Neutrophil (primary cell): ENCODE measurements at regions not wholly inside any gene's neighbourhood (a gene's known extent, or its start where the extent isn't known, plus 50 kb on each side); places are given as distances from the start of the nearest gene placed in this dataset.

ENCODE experiments used
- H3K27ac ChIP-seq: fragments of 200-600 bp; sonication (generic); 2 replicates; pipeline ENCODE4 v1.5.1; 2016; ENCODE audit warnings: mild to moderate bottlenecking, moderate library complexity
- H3K27me3 ChIP-seq: fragments of 200-600 bp; sonication (generic); 2 replicates; pipeline ENCODE4 v1.6.0; 2016; ENCODE audit warnings: mild to moderate bottlenecking
- H3K36me3 ChIP-seq: fragments of 200-600 bp; sonication (generic); 2 replicates; pipeline ENCODE4 v1.5.1; 2017
- H3K4me1 ChIP-seq, 2 experiments: fragments of 200-600 bp in 1 of 2; sonication (generic) in 1 of 2; 1 replicate in 1 of 2; 2 replicates in 1 of 2; pipeline versions ENCODE4 v1.5.1 to v1.6.1; 2013 to 2016; ENCODE audit warnings: low read depth in 1 of 2, low read length in 1 of 2, mild to moderate bottlenecking in 1 of 2, moderate library complexity in 1 of 2; ENCODE audit not compliant: control insufficient read depth in 1 of 2, insufficient read depth in 1 of 2
- H3K4me3 ChIP-seq, 2 experiments: fragments of 200-600 bp in 1 of 2; sonication (generic) in 1 of 2; 1 replicate in 1 of 2; 2 replicates in 1 of 2; pipeline ENCODE4 v1.5.1; 2013 to 2016; ENCODE audit warnings: low read depth in 1 of 2, low read length in 1 of 2, mild to moderate bottlenecking in 1 of 2, moderate library complexity in 1 of 2
- H3K9me3 ChIP-seq: fragments of 200-600 bp; sonication (generic); 2 replicates; pipeline ENCODE4 v1.5.1; 2016
- CTCF ChIP-seq: fragments of 200-600 bp; sonication (generic); IDR thresholded peaks from 2 replicates; pipeline ENCODE4 v1.5.1; 2016; ENCODE audit warnings: antibody characterized with exemption

DNA sequence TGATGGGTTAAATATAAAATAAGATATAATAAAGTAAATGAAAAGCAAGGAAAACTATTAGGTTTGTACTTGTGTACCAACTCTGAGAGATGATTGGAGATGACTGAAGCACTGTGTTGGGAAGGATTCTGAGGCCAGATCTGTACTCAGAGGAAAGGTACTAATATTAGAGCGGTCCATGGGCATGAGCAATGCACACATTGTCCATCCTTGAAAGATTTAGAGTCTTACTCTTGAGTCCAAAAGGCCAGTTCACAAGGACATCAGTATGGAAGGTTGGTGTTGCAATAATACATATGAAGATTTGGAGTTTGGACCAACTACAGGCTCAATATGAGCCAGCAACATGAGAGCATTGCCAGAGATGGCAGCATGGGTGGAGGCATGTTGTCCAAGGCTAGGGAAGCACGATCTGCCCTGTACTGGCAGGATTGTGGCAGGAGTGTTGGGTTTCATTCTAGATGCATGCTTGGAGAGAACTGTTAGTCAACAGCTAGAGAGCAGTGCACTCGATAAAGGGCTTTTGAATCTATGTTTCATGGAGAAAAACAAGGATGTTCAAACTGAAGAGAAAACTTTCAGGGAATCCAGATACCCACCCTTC, 84.4 kb downstream of the TMEM215 start:
- Histone ChIP-seq H3K9me3 (no peaks in the 10 kb centered on the region), H3K27ac (no peak overlapping the region), H3K4me3 (no peak overlapping the region), H3K27me3 (no peaks in the 10 kb centered on the region), H3K36me3 (no peaks in the 10 kb centered on the region), H3K4me1 (no peaks in the 10 kb centered on the region)
- no peak for TF ChIP-seq CTCF

GRCh38 chr9:32869404-32869803, 86.1 kb downstream of the TMEM215 start:
- no peaks in the 10 kb centered on the region for H3K27me3 ChIP-seq

DNA sequence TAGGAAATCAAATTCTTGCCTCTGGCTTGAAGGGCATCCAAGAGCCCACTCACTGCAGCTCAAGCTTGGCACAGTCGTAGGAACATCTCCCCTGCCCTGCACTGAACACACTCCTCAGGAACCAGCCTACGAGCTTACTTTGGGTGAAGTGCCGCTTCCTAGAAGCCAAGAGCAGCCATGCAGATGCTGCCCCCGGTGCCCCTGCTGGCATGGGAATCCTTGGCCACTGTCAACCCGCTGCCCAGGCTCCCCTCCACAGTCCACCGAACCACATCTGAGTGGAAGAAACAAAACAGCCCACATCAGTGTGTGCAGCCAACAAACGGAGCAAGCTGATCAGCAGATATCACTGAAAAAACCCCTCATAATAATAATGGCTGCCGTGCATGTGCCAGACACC, 89.8 kb downstream of the TMEM215 start:
- peaks cover 3% of the 10 kb centered on the region for H3K27me3 ChIP-seq
- H3K36me3 ChIP-seq = no peaks in the 10 kb centered on the region
- no peak for TF ChIP-seq CTCF
- H3K4me3 ChIP-seq = no peak overlapping the region
- no peaks in the 10 kb centered on the region for H3K4me1 ChIP-seq
- H3K27ac ChIP-seq = no peak overlapping the region
- no peaks in the 10 kb centered on the region for H3K9me3 ChIP-seq

More at GRCh38 chr9:32869404-32869803, 86.1 kb downstream of the TMEM215 start:
- Histone ChIP-seq H3K4me1 (no peaks in the 10 kb centered on the region), H3K36me3 (no peaks in the 10 kb centered on the region), H3K4me3 (no peak overlapping the region), H3K27ac (no peak overlapping the region), H3K9me3 (no peaks in the 10 kb centered on the region)
- TF ChIP-seq CTCF = no peak

- Histone ChIP-seq H3K9me3 (no peaks in the 10 kb centered on the region), H3K4me1 (no peaks in the 10 kb centered on the region), H3K27me3 (peaks cover 3% of the 10 kb centered on the region), H3K27ac (no peak overlapping the region), H3K4me3 (no peak overlapping the region), H3K36me3 (no peaks in the 10 kb centered on the region)
- TF ChIP-seq CTCF = no peak
Observed at GRCh38 chr9:32873553-32873952, 90.2 kb downstream of the TMEM215 start.

GRCh38 chr9:32875242-32875641, 91.9 kb downstream of the TMEM215 start:
- Histone ChIP-seq H3K9me3 (no peaks in the 10 kb centered on the region), H3K36me3 (no peaks in the 10 kb centered on the region), H3K4me3 (no peak overlapping the region), H3K4me1 (no peaks in the 10 kb centered on the region), H3K27ac (no peak overlapping the region), H3K27me3 (peaks cover 3% of the 10 kb centered on the region)
- TF ChIP-seq CTCF = no peak

- Histone ChIP-seq H3K36me3 (no peaks in the 10 kb centered on the region), H3K9me3 (no peaks in the 10 kb centered on the region), H3K4me3 (no peak overlapping the region), H3K27ac (no peak overlapping the region), H3K4me1 (no peaks in the 10 kb centered on the region), H3K27me3 (peaks cover 3% of the 10 kb centered on the region)
- TF ChIP-seq CTCF = no peak
Observed at GRCh38 chr9:32875748-32876147, 92.4 kb downstream of the TMEM215 start.
